MCF 10A (cell line): ENCODE measurements at regions not wholly inside any gene's neighbourhood (a gene's known extent, or its start where the extent isn't known, plus 50 kb on each side); places are given as distances from the start of the nearest gene placed in this dataset.

Source experiments
- BruUV-seq: library from RNA; stranded (reverse); fragments of 400-500 nt; replicated peaks from 2 replicates; lab custom pipeline; 2021; lab: Mats Ljungman, UMichigan
- CTCF ChIA-PET: fragments of 300-600 bp; sonication (Branson Sonifier 250); formaldehyde crosslinking; extraction: SDS; loops from one replicate; lab custom pipeline; 2021; ENCODE audit warnings: antibody characterized with exemption, inconsistent platforms; lab: Yijun Ruan, JAX
- POLR2A ChIA-PET: fragments of 300-600, 350-650 bp; sonication (Branson Sonifier 250); formaldehyde crosslinking; extraction: SDS; loops from one replicate; lab custom pipeline; 2020; ENCODE audit warnings: antibody characterized with exemption, inconsistent platforms; lab: Yijun Ruan, JAX
- DNase-seq: peaks from one replicate; pipeline ENCODE4 v3.0.0-alpha.2; 2018; ENCODE audit not compliant: unreplicated experiment
- H3K27ac Mint-ChIP-seq: one replicate; pipeline ENCODE4 v1.8.0; 2022; ENCODE audit warnings: mild to moderate bottlenecking, low read depth, mixed read lengths; ENCODE audit not compliant: unreplicated experiment
- H3K27me3 Mint-ChIP-seq: one replicate; pipeline ENCODE4 v1.8.0; 2022; ENCODE audit warnings: mixed read lengths; ENCODE audit not compliant: insufficient read depth, unreplicated experiment
- H3K36me3 Mint-ChIP-seq: one replicate; pipeline ENCODE4 v1.8.0; 2022; ENCODE audit warnings: mild to moderate bottlenecking, moderate library complexity, mixed read lengths; ENCODE audit not compliant: insufficient read depth, unreplicated experiment
- H3K4me1 Mint-ChIP-seq: one replicate; pipeline ENCODE4 v1.8.0; 2022; ENCODE audit warnings: mixed read lengths; ENCODE audit not compliant: insufficient read depth, unreplicated experiment
- H3K4me3 Mint-ChIP-seq: one replicate; pipeline ENCODE4 v1.8.0; 2022; ENCODE audit warnings: mild to moderate bottlenecking, moderate library complexity, mixed read lengths; ENCODE audit not compliant: unreplicated experiment
- H3K9me3 Mint-ChIP-seq: one replicate; pipeline ENCODE4 v1.8.0; 2022; ENCODE audit warnings: mixed read lengths; ENCODE audit not compliant: unreplicated experiment
- intact Hi-C: fragments of 100-400 bp; cut with micrococcal nuclease; formaldehyde crosslinking; loops from 2 replicates; pipeline ENCODE4 v1.14.1; 2022
- TF ChIP-seq, protein P1 (sequence below): fragments of 200-600 bp; IDR thresholded peaks from one replicate; pipeline ENCODE4 v1.8.0; 2022; ENCODE audit warnings: antibody characterized with exemption, mild to moderate bottlenecking; ENCODE audit not compliant: unreplicated experiment

DNA sequence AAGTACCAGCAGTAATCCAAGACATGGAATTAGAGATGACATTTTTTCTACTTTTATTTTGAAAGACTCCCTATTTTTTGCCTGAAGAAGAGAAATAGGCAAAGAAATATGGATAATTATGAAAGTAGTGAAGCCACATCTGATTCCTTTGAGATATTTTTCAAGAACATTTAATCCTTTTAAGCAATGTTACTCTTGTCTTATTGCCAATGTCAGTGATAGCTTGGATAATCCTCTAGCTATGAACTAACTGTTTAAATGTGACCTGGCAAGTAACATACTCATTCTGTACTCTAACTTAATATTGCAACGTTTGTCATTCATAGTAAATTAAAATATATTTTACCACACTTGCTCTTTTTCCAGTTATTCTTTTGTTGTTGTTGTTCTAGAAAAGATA is 181.3 kb downstream of the VEGFC start:
- ChIA-PET CTCF (interaction anchor here (0.6 to 0.9 kb wide), 2 partner anchors 270 to 885 kb away, joined by 3 read pairs; no protein-coding TSS in a partner anchor), POLR2A (interaction anchor here (0.6 kb wide), 1 partner anchor 9 kb away, joined by 3 read pairs; no protein-coding TSS in a partner anchor)
- H3K27ac Mint-ChIP-seq, result no peak overlapping the region
- H3K27me3 Mint-ChIP-seq, result no peaks in the 10 kb centered on the region
- H3K36me3 Mint-ChIP-seq, result no peaks in the 10 kb centered on the region
- no peak overlapping the region for H3K4me3 Mint-ChIP-seq
- H3K9me3 Mint-ChIP-seq, result no peaks in the 10 kb centered on the region
- H3K4me1 Mint-ChIP-seq, result peaks cover 7% of the 10 kb centered on the region
- DNase-seq, result no peak
- intact Hi-C loops, result no loop called here
- TF ChIP-seq, protein P1, sequence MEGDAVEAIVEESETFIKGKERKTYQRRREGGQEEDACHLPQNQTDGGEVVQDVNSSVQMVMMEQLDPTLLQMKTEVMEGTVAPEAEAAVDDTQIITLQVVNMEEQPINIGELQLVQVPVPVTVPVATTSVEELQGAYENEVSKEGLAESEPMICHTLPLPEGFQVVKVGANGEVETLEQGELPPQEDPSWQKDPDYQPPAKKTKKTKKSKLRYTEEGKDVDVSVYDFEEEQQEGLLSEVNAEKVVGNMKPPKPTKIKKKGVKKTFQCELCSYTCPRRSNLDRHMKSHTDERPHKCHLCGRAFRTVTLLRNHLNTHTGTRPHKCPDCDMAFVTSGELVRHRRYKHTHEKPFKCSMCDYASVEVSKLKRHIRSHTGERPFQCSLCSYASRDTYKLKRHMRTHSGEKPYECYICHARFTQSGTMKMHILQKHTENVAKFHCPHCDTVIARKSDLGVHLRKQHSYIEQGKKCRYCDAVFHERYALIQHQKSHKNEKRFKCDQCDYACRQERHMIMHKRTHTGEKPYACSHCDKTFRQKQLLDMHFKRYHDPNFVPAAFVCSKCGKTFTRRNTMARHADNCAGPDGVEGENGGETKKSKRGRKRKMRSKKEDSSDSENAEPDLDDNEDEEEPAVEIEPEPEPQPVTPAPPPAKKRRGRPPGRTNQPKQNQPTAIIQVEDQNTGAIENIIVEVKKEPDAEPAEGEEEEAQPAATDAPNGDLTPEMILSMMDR, result no peak
- BruUV-seq, result no TSS peak

DNA sequence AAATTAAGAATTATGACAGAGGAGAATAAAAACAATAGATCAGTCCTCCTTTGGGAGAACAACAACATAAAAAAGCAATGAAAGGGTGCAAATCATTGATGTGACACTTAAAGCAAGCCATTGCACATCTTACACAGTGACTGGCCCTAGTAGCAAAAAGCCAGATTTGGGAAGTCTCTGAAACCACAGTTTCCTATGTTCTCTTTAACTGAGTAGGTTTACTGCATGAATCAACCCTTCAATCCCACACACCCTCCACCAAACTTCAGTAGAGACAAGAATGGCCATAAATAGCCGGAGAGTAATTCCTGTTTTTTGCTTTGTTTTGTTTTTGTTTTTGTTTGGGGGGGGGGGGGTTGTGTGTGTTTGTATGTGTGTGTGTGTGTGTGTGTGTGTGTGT is 180.8 kb downstream of the VEGFC start:
- intact Hi-C loops, result no loop called here
- POLR2A ChIA-PET, result interaction anchor here (0.6 kb wide), 1 partner anchor 9 kb away, joined by 3 read pairs; no protein-coding TSS in a partner anchor
- BruUV-seq, result no TSS peak
- CTCF ChIA-PET, result no interaction called here
- Mint-ChIP-seq H3K9me3 (no peaks in the 10 kb centered on the region), H3K36me3 (no peaks in the 10 kb centered on the region), H3K27me3 (no peaks in the 10 kb centered on the region), H3K4me1 (peaks cover 7% of the 10 kb centered on the region), H3K4me3 (no peak overlapping the region), H3K27ac (no peak overlapping the region)
- no peak for DNase-seq
- TF ChIP-seq, protein P1, result no peak

DNA sequence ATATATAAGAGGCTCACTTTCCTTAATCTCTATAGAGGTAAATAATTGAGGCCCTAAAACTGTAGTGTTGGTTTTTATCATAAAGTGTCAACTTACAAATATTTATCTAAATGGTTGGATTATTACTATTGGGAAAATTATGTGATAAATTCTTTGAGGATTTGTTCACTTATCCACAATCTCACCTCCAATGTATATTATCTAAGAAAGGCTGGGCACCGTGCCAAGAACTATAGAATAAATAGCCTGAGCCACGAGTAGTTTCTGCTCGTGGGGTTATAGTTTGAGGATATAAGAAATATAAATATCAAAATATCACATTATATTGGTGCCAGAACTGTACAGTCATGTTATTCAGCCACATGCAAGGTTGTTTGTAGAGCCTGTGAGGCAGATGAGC is 177.9 kb downstream of the VEGFC start:
- TF ChIP-seq, protein P1, result no peak
- no peaks in the 10 kb centered on the region for H3K27me3 Mint-ChIP-seq
- no peaks in the 10 kb centered on the region for H3K36me3 Mint-ChIP-seq
- DNase-seq, result peak; percentile 30
- BruUV-seq, result no TSS peak
- H3K27ac Mint-ChIP-seq, result no peak overlapping the region
- ChIA-PET POLR2A (no interaction called here), CTCF (interaction anchor here (0.6 kb wide), 1 partner anchor 1053 kb away, joined by 3 read pairs; no protein-coding TSS in a partner anchor)
- no peak overlapping the region for H3K4me3 Mint-ChIP-seq
- no peaks in the 10 kb centered on the region for H3K9me3 Mint-ChIP-seq
- intact Hi-C loops, result no loop called here
- H3K4me1 Mint-ChIP-seq, result peaks cover 7% of the 10 kb centered on the region

GRCh38 chr4:176616151-176616550 is 176.6 kb downstream of the VEGFC start:
- H3K4me3 Mint-ChIP-seq, result no peak overlapping the region
- ChIA-PET POLR2A (no interaction called here), CTCF (no interaction called here)
- intact Hi-C loops, result no loop called here
- H3K27ac Mint-ChIP-seq, result no peak overlapping the region
- no peaks in the 10 kb centered on the region for H3K27me3 Mint-ChIP-seq
- DNase-seq, result no peak
- no peaks in the 10 kb centered on the region for H3K36me3 Mint-ChIP-seq
- H3K9me3 Mint-ChIP-seq, result no peaks in the 10 kb centered on the region
- BruUV-seq, result no TSS peak
- H3K4me1 Mint-ChIP-seq, result peaks cover 7% of the 10 kb centered on the region
- TF ChIP-seq, protein P1, result no peak
